ENCODE measurements at regions not wholly inside any gene's neighbourhood (a gene's known extent, or its start where the extent isn't known, plus 50 kb on each side); places are given as distances from the start of the nearest gene placed in this dataset.
"Not testable (repeated sequence)": the region's sequence is repeated elsewhere in the genome, so short reads cannot be mapped to it uniquely, and the experiment has no call there.

- Mint-ChIP-seq H3K36me3 (peaks cover 0 to 8% of the 10 kb centered on the region in 2 donors), H3K9me3 (peaks cover 2 to 9% (median 4%) of the 10 kb centered on the region in 7 donors), H3K4me1 (no peaks in the 10 kb centered on the region), H3K4me3 (no peak overlapping the region), H3K27ac (peak overlapping the region in 1 of 6 donors; percentile 60), H3K27me3 (peaks cover 0 to 6% (median 0%) of the 10 kb centered on the region in 3 donors)
- no peak for ATAC-seq (ENCODE audit: low read depth in 2 of 2)
- DNase-seq: no peak
Measured at GRCh38 chr5:99169309-99169708, 240.5 kb upstream of the CHD1 start.

DNA sequence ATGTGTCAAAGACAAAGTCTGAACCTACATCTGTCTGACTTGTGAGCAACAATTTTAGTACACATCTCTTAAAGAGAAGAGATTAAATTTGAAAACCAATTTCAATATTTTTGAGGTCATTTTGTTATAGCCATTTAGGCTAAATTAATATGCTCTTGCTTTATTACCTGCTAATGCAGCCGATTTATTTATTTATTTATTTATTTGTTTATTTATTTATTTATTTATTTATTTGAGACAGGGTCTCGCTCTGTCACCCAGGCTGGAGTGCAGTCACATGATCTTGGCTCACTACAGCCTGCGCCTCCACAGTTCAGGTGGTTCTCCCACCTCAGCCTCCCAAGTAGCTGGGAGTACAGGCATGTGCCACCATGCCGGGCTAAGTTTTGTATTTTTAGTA, 232.7 kb upstream of the CHD1 start:
- not testable (repeated sequence) for DNase-seq; H3K27ac Mint-ChIP-seq; H3K4me1 Mint-ChIP-seq; ATAC-seq (ENCODE audit: low read depth in 2 of 2); H3K4me3 Mint-ChIP-seq; H3K36me3 Mint-ChIP-seq
- H3K27me3 Mint-ChIP-seq: peaks cover 0 to 17% (median 8%) of the 10 kb centered on the region in 3 donors
- H3K9me3 Mint-ChIP-seq: peaks cover 2 to 10% (median 4%) of the 10 kb centered on the region in 7 donors

- Mint-ChIP-seq H3K9me3 (peaks cover 0 to 8% (median under 1%) of the 10 kb centered on the region in 7 donors), H3K36me3 (no peaks in the 10 kb centered on the region), H3K4me1 (no peaks in the 10 kb centered on the region), H3K27ac (no peak overlapping the region), H3K4me3 (no peak overlapping the region), H3K27me3 (peaks cover 0 to 9% (median 7%) of the 10 kb centered on the region in 3 donors)
- DNase-seq (no peak), ATAC-seq (ENCODE audit: low read depth in 2 of 2) (no peak)
Measured at GRCh38 chr5:99156688-99157087, 227.9 kb upstream of the CHD1 start.

GRCh38 chr5:99143283-99143795, 214.5 kb upstream of the CHD1 start:
- Mint-ChIP-seq H3K27ac (peak overlapping the region in 1 of 6 donors; percentile 28), H3K9me3 (peaks cover 9 to 31% (median 16%) of the 10 kb centered on the region in 7 donors)
- not testable (repeated sequence) for H3K4me1 Mint-ChIP-seq; DNase-seq; H3K27me3 Mint-ChIP-seq; ATAC-seq (ENCODE audit: low read depth in 2 of 2); H3K36me3 Mint-ChIP-seq; H3K4me3 Mint-ChIP-seq

- Mint-ChIP-seq H3K4me1 (no peaks in the 10 kb centered on the region), H3K36me3 (peaks cover 0 to 7% of the 10 kb centered on the region in 2 donors), H3K27ac (no peak overlapping the region), H3K9me3 (peaks cover 9 to 31% (median 15%) of the 10 kb centered on the region in 7 donors), H3K27me3 (peaks cover 5 to 20% (median 10%) of the 10 kb centered on the region in 3 donors), H3K4me3 (peak overlapping the region in 1 of 8 donors; percentile 47)
- DNase-seq (no peak), ATAC-seq (ENCODE audit: low read depth in 2 of 2) (no peak)
Measured at GRCh38 chr5:99141534-99142128, 212.8 kb upstream of the CHD1 start.

GRCh38 chr5:99138911-99139310, 210.1 kb upstream of the CHD1 start:
- Mint-ChIP-seq H3K9me3 (peaks cover 5 to 15% (median 10%) of the 10 kb centered on the region in 7 donors), H3K27me3 (peaks cover 5 to 25% (median 10%) of the 10 kb centered on the region in 3 donors), H3K27ac (no peak overlapping the region), H3K4me3 (no peak overlapping the region), H3K36me3 (peaks cover 0 to 7% of the 10 kb centered on the region in 2 donors), H3K4me1 (no peaks in the 10 kb centered on the region)
- ATAC-seq (ENCODE audit: low read depth in 2 of 2) (no peak), DNase-seq (no peak)

- ATAC-seq (ENCODE audit: low read depth in 2 of 2) (no peak), DNase-seq (no peak)
- H3K27me3 Mint-ChIP-seq: peaks cover 5 to 20% (median 10%) of the 10 kb centered on the region in 3 donors
- no peak overlapping the region for H3K27ac Mint-ChIP-seq
- no peaks in the 10 kb centered on the region for H3K36me3 Mint-ChIP-seq
- H3K4me3 Mint-ChIP-seq: no peak overlapping the region
- no peaks in the 10 kb centered on the region for H3K9me3 Mint-ChIP-seq
- H3K4me1 Mint-ChIP-seq: no peaks in the 10 kb centered on the region
Measured at GRCh38 chr5:99133921-99134320, 205.1 kb upstream of the CHD1 start.

GRCh38 chr5:99129768-99130501, 201.1 kb upstream of the CHD1 start:
- DNase-seq (no peak), ATAC-seq (ENCODE audit: low read depth in 2 of 2) (no peak)
- Mint-ChIP-seq H3K4me1 (no peaks in the 10 kb centered on the region), H3K27ac (no peak overlapping the region), H3K36me3 (no peaks in the 10 kb centered on the region), H3K4me3 (no peak overlapping the region), H3K27me3 (peaks cover 0 to 3% (median 0%) of the 10 kb centered on the region in 3 donors), H3K9me3 (no peaks in the 10 kb centered on the region)

GRCh38 chr5:99122976-99123375, 194.2 kb upstream of the CHD1 start:
- Mint-ChIP-seq H3K4me3 (no peak overlapping the region), H3K9me3 (no peaks in the 10 kb centered on the region), H3K36me3 (no peaks in the 10 kb centered on the region), H3K4me1 (no peaks in the 10 kb centered on the region), H3K27me3 (peaks cover 0 to 19% (median 10%) of the 10 kb centered on the region in 3 donors), H3K27ac (no peak overlapping the region)
- DNase-seq (no peak), ATAC-seq (ENCODE audit: low read depth in 2 of 2) (no peak)

- H3K4me1 Mint-ChIP-seq: no peaks in the 10 kb centered on the region
- peaks cover 0 to 17% (median 12%) of the 10 kb centered on the region in 3 donors for H3K27me3 Mint-ChIP-seq
- no peak overlapping the region for H3K4me3 Mint-ChIP-seq
- H3K27ac Mint-ChIP-seq: no peak overlapping the region
- ATAC-seq (ENCODE audit: low read depth in 2 of 2): no peak
- no peaks in the 10 kb centered on the region for H3K9me3 Mint-ChIP-seq
- no peaks in the 10 kb centered on the region for H3K36me3 Mint-ChIP-seq
- no peak for DNase-seq
Measured at GRCh38 chr5:99119326-99119725, 190.5 kb upstream of the CHD1 start.

GRCh38 chr5:99116526-99116925, 187.7 kb upstream of the CHD1 start:
- H3K9me3 Mint-ChIP-seq: no peaks in the 10 kb centered on the region
- no peak for DNase-seq
- H3K4me1 Mint-ChIP-seq: no peaks in the 10 kb centered on the region
- no peaks in the 10 kb centered on the region for H3K36me3 Mint-ChIP-seq
- no peak for ATAC-seq (ENCODE audit: low read depth in 2 of 2)
- no peak overlapping the region for H3K4me3 Mint-ChIP-seq
- peaks cover 6 to 16% (median 12%) of the 10 kb centered on the region in 3 donors for H3K27me3 Mint-ChIP-seq
- no peak overlapping the region for H3K27ac Mint-ChIP-seq

GRCh38 chr5:99109894-99110293, 181.1 kb upstream of the CHD1 start:
- Mint-ChIP-seq H3K4me1 (no peaks in the 10 kb centered on the region), H3K27me3 (peaks cover 6 to 17% (median 14%) of the 10 kb centered on the region in 3 donors), H3K4me3 (no peak overlapping the region), H3K36me3 (no peaks in the 10 kb centered on the region), H3K9me3 (no peaks in the 10 kb centered on the region), H3K27ac (no peak overlapping the region)
- ATAC-seq (ENCODE audit: low read depth in 2 of 2) (no peak), DNase-seq (no peak)

DNA sequence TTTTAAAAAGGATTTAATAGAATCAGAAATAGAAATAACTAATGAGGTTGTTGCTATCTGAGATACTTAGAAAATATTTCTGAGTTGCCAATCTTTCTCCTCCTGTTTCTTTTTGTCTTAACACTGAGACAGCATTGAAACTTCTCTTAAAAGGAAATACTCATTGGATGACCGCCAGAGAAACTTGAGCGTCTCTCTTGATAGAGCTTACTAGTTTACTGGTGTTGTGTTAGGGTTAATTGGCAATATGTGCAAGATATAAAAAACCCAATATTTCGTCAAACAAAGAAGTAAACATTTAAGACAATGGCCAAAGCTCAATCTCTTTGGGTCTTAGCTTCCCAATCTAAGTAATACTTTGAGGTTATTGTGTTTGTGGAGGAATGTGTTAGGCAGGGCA, 176.4 kb upstream of the CHD1 start:
- Mint-ChIP-seq H3K9me3 (no peaks in the 10 kb centered on the region), H3K4me1 (no peaks in the 10 kb centered on the region), H3K36me3 (no peaks in the 10 kb centered on the region), H3K27ac (peak overlapping the region in 1 of 6 donors; percentile 5), H3K4me3 (no peak overlapping the region), H3K27me3 (peaks cover 6 to 14% (median 8%) of the 10 kb centered on the region in 3 donors)
- DNase-seq (no peak), ATAC-seq (ENCODE audit: low read depth in 2 of 2) (no peak)

Measured in naive B cell (primary cell).